Aorta (tissue), 5 donors: ENCODE measurements at regions not wholly inside any gene's neighbourhood (a gene's known extent, or its start where the extent isn't known, plus 50 kb on each side); places are given as distances from the start of the nearest gene placed in this dataset.
A peak's percentile ranks its signal among the peaks of the same experiment; 100 is the strongest.

Experiments used
- ATAC-seq: fragments of 200-7000 bp; cut with Tn5 transposase; one replicate; pipeline ENCODE4 v1.9.1; 2022; ENCODE audit warnings: moderate library complexity; ENCODE audit not compliant: low FRiP score
- DNase-seq, 2 donors: peaks; one replicate each; pipeline ENCODE4 v3.0.0-alpha.2; 2020
- H3K27ac ChIP-seq, 2 donors: one replicate each; pipeline ENCODE4 v1.5.1; 2013; ENCODE audit warnings: low read length in 2 of 2, mild to moderate bottlenecking in 2 of 2, moderate library complexity in 2 of 2, control low read depth in 1 of 2, inconsistent platforms in 1 of 2, low read depth in 1 of 2
- H3K27me3 ChIP-seq, 2 donors: one replicate each; pipeline ENCODE4 v1.6.1; 2013; ENCODE audit warnings: control low read depth in 1 of 2, low read length in 1 of 2, mild to moderate bottlenecking in 1 of 2, moderate library complexity in 1 of 2; ENCODE audit not compliant: insufficient read depth in 2 of 2, control insufficient read depth in 1 of 2
- H3K36me3 ChIP-seq, 2 donors: one replicate each; pipeline ENCODE4 v1.6.1; 2013; ENCODE audit warnings: control low read depth in 1 of 2, low read length in 1 of 2, mild to moderate bottlenecking in 1 of 2; ENCODE audit not compliant: insufficient read depth in 2 of 2, control insufficient read depth in 1 of 2
- H3K4me1 ChIP-seq, 2 donors: one replicate each; pipeline ENCODE4 v1.6.1; 2013; ENCODE audit warnings: low read length in 2 of 2, control low read depth in 1 of 2, mild to moderate bottlenecking in 1 of 2, moderate library complexity in 1 of 2; ENCODE audit not compliant: insufficient read depth in 2 of 2, control insufficient read depth in 1 of 2
- H3K4me3 ChIP-seq, 2 donors: one replicate each; pipeline ENCODE4 v1.5.1; 2013; ENCODE audit warnings: low read length in 2 of 2, control low read depth in 1 of 2, mild to moderate bottlenecking in 1 of 2
- H3K9me3 ChIP-seq: one replicate; pipeline ENCODE4 v1.6.1; 2013; ENCODE audit warnings: mild to moderate bottlenecking, low read length; ENCODE audit not compliant: control insufficient read depth
- WGBS, 2 donors: extraction: QIAGEN DNeasy Blood & Tissue Kit; methylation state at CpG; one replicate each; pipeline ENCODE4 v1.1.7; 2013; 5-methylcytosine and 5-hydroxymethylcytosine counted together
- intact Hi-C, 2 donors: fragments of 100-400 bp; cut with DNase I; formaldehyde crosslinking; loops; one replicate each; pipeline versions ENCODE4 v1.14.2 to v1.15.0; 2022
- donor health status: healthy with polysubstance abuse.
- donor health status: Bipolar disorder and iron deficiency.
- donor health status: DM: no; HTN: no; CAD: no.
- donor health status: DM: no; HTN: no; CAD: no.
- donor health status: DM: yes; HTN: yes; CAD: no.

DNA sequence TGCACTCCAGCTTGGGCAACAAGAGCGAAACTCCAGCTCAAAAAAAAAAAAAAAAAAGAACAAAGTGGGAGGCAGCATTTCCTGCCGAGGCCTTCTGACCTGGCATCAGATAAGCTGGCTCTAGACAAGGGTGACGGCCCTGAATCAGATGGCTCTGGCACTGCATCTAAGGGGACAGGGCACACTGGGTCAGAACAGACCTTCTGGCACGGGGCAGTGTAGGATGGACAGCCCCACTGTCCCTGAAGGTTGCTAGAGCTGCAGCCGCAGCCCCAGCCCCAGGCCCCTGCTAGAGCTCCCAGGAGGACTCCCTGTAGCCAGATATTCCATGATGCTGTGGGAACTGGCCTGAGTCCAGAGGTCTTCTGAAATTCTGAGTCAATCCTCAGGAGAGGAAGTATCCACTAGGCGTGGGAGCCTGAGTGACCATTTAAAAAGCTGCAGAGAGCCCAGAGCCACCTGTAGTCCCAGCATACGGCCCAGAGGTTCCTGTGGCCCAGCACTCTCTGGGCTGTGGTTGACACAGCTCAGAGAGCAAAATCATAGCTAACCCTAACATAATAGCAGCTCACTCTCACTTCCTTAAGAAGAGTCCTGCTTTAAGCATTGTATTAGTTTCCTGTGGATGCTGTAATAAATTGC, 69.2 kb upstream of the MFGE8 start:
- WGBS, 2 donors: 17 to 19% methylated on average over 7 of the region's 7 CpGs
- ATAC-seq (peak; percentile 85), DNase-seq (peak; percentile 79 to 89)
- no peaks in the 10 kb centered on the region for H3K4me1 ChIP-seq
- H3K4me3 ChIP-seq: no peak overlapping the region
- intact Hi-C loops: no loop called here
- no peaks in the 10 kb centered on the region for H3K9me3 ChIP-seq
- H3K27me3 ChIP-seq: no peaks in the 10 kb centered on the region
- no peak overlapping the region for H3K27ac ChIP-seq
- no peaks in the 10 kb centered on the region for H3K36me3 ChIP-seq

DNA sequence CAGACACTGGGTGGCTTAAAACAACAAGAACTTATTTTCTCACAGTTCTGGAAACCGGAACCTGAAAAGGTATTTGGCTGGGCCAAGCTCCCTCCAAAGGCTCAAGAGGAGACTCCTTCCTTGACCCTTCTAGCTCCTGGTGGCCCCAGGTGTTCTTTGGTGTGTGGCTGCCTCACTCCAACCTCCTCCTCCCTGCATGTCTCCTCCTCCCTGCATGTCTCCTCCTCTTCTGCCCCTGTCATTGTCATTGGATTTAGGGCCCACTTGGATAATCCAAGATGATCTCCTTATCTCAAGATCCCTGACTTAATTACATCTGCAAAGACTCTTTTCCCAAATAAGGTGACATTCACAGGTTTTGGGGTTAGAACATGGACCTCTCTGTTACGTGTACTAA, 69.8 kb upstream of the MFGE8 start:
- no peak for DNase-seq
- ATAC-seq: no peak
- Histone ChIP-seq H3K4me3 (no peak overlapping the region), H3K36me3 (no peaks in the 10 kb centered on the region), H3K27me3 (no peaks in the 10 kb centered on the region), H3K27ac (no peak overlapping the region), H3K9me3 (no peaks in the 10 kb centered on the region), H3K4me1 (no peaks in the 10 kb centered on the region)
- 72 to 74% methylated on average over 2 of the region's 2 CpGs for WGBS, 2 donors
- intact Hi-C loops: no loop called here

DNA sequence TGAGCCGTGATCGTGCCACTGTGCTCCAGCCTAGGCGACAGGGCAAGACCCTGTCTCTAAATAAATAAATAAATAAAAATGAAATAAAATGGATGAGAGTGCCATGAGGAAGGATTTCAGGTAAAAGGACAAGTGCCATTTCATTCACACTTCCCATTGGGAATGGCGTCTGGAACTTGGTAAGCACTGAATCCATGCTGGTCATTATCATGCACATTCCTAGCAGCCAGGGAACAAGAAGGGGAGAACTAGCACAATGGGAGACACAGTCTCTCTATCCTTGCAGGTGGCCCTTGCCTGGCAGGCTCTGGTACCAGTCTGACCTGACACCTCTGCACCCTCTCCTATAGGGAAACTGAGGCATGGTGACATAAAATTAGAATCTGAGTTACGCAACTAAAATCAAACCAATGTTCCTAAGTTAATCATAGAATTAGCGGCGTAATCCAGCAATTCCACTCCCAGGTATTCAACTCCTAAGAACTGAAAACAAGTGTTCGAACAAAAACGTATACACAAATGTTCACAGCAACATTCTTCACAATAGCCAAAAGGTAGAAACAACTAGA, 70.8 kb upstream of the MFGE8 start:
- WGBS, 2 donors: 98% methylated on average over 9 of the region's 9 CpGs
- Histone ChIP-seq H3K9me3 (no peaks in the 10 kb centered on the region), H3K4me3 (no peak overlapping the region), H3K36me3 (no peaks in the 10 kb centered on the region), H3K4me1 (no peaks in the 10 kb centered on the region), H3K27me3 (no peaks in the 10 kb centered on the region), H3K27ac (no peak overlapping the region)
- intact Hi-C loops: no loop called here
- no peak for ATAC-seq
- DNase-seq: no peak

- H3K27me3 ChIP-seq: no peaks in the 10 kb centered on the region
- WGBS, 2 donors: 89 to 90% methylated on average over 14 of the region's 14 CpGs
- no peaks in the 10 kb centered on the region for H3K4me1 ChIP-seq
- no peaks in the 10 kb centered on the region for H3K36me3 ChIP-seq
- no peak overlapping the region for H3K4me3 ChIP-seq
- H3K9me3 ChIP-seq: no peaks in the 10 kb centered on the region
- H3K27ac ChIP-seq: no peak overlapping the region
- DNase-seq (no peak), ATAC-seq (no peak)
- intact Hi-C loops: no loop called here
Measured at GRCh38 chr15:88985547-88986393, 72.6 kb upstream of the MFGE8 start.

DNA sequence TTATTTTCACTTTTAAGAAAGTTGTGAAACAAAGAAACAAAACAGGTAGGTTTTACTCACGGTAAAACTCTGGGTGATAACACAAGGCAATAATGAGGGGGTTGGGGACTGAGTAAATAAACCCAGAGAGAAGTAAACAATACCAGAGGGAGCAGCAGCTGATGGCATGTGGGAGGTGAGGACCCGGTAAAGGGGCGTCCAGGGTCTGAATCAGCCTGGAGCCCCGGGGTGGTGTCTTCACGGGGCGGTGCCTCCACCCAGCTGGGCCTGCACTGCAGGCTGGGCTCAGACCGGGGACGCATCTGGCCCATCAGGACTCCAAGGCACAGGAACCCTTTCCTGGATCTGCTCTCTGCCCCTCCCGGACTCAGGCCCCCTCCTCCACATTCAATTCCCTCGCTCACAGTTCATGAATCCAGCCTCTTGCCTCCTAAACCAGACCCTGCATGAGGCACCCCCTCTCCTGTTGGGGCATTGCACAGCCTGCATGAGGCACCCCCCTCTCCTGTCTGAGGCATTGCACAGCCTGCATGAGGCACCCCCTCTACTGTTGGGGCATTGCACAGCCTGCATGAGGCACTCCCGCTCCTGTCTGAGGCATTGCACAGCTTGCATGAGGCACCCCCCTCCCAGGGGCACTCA, 73.9 kb upstream of the MFGE8 start:
- 88 to 90% methylated on average over 11 of the region's 11 CpGs for WGBS, 2 donors
- Histone ChIP-seq H3K27me3 (no peaks in the 10 kb centered on the region), H3K27ac (no peak overlapping the region), H3K4me1 (no peaks in the 10 kb centered on the region), H3K9me3 (no peaks in the 10 kb centered on the region), H3K4me3 (no peak overlapping the region), H3K36me3 (no peaks in the 10 kb centered on the region)
- no peak for ATAC-seq
- intact Hi-C loops: no loop called here
- no peak for DNase-seq

GRCh38 chr15:88987591-88987933, 74.4 kb upstream of the MFGE8 start:
- intact Hi-C loops: no loop called here
- 90% methylated on average over 7 of the region's 7 CpGs for WGBS, 2 donors

GRCh38 chr15:88987934-88988671, 74.9 kb upstream of the MFGE8 start:
- ATAC-seq (no peak), DNase-seq (no peak)
- Histone ChIP-seq H3K27ac (no peak overlapping the region), H3K27me3 (no peaks in the 10 kb centered on the region), H3K4me3 (no peak overlapping the region), H3K9me3 (no peaks in the 10 kb centered on the region), H3K36me3 (no peaks in the 10 kb centered on the region), H3K4me1 (no peaks in the 10 kb centered on the region)
- WGBS, 2 donors: 67 to 72% methylated on average over 8 of the region's 8 CpGs
- intact Hi-C loops: no loop called here

More at GRCh38 chr15:88987591-88987933, 74.4 kb upstream of the MFGE8 start:
- Histone ChIP-seq H3K27ac (no peak overlapping the region), H3K4me3 (no peak overlapping the region), H3K27me3 (no peaks in the 10 kb centered on the region), H3K4me1 (no peaks in the 10 kb centered on the region), H3K9me3 (no peaks in the 10 kb centered on the region), H3K36me3 (no peaks in the 10 kb centered on the region)
- ATAC-seq (no peak), DNase-seq (no peak)

- H3K27me3 ChIP-seq: no peaks in the 10 kb centered on the region
- H3K4me1 ChIP-seq: no peaks in the 10 kb centered on the region
- 89 to 92% methylated on average over 5 of the region's 5 CpGs for whole genome bisulfite sequencing, 2 donors
- H3K27ac ChIP-seq: no peak overlapping the region
- intact Hi-C loops: no loop called here
- no peak overlapping the region for H3K4me3 ChIP-seq
- no peaks in the 10 kb centered on the region for H3K9me3 ChIP-seq
- H3K36me3 ChIP-seq: no peaks in the 10 kb centered on the region
- DNase-seq (no peak), ATAC-seq (no peak)
Measured at GRCh38 chr15:88989578-88989977, 76.4 kb upstream of the MFGE8 start.
